KMS-11 (cell line): ENCODE measurements at regions not wholly inside any gene's neighbourhood (a gene's known extent, or its start where the extent isn't known, plus 50 kb on each side); places are given as distances from the start of the nearest gene placed in this dataset.

Experiments
- H2AFZ ChIP-seq: fragments of 200-600 bp; sonication (generic); 2 replicates; pipeline ENCODE4 v1.6.1; 2016; ENCODE audit warnings: antibody characterized with exemption, mixed run types, low read depth
- H3K27ac ChIP-seq: fragments of 200-600 bp; sonication (generic); 2 replicates; pipeline ENCODE4 v1.6.1; 2016; ENCODE audit warnings: mild to moderate bottlenecking, mixed run types
- H3K27me3 ChIP-seq: fragments of 200-600 bp; sonication (generic); 2 replicates; pipeline ENCODE4 v1.6.1; 2017; ENCODE audit warnings: mild to moderate bottlenecking, low read depth, mixed run types, moderate library complexity; ENCODE audit not compliant: insufficient read depth
- H3K36me3 ChIP-seq: fragments of 200-600 bp; sonication (generic); 2 replicates; pipeline ENCODE4 v1.6.1; 2017; ENCODE audit warnings: mild to moderate bottlenecking, mixed run types; ENCODE audit not compliant: insufficient read depth
- H3K4me1 ChIP-seq: fragments of 200-600 bp; sonication (generic); 2 replicates; pipeline ENCODE4 v1.6.1; 2016; ENCODE audit warnings: mild to moderate bottlenecking, low read depth, mixed run types; ENCODE audit not compliant: poor library complexity, severe bottlenecking
- H3K4me2 ChIP-seq: fragments of 200-600 bp; sonication (generic); 2 replicates; pipeline ENCODE4 v1.7.0; 2016; ENCODE audit warnings: mild to moderate bottlenecking, mixed run types
- H3K4me3 ChIP-seq: fragments of 200-600 bp; sonication (generic); IDR thresholded peaks from 2 replicates; pipeline ENCODE4 v1.6.1; 2017; ENCODE audit warnings: low read depth, low read length, mixed read lengths; ENCODE audit not compliant: insufficient read depth
- H3K79me2 ChIP-seq: fragments of 200-600 bp; sonication (generic); 2 replicates; pipeline ENCODE4 v1.6.1; 2016; ENCODE audit warnings: low read depth, mixed run types; ENCODE audit not compliant: insufficient read depth
- H3K9ac ChIP-seq: fragments of 200-600 bp; sonication (generic); 2 replicates; pipeline ENCODE4 v1.6.1; 2016; ENCODE audit warnings: mild to moderate bottlenecking, mixed run types
- H4K20me1 ChIP-seq: fragments of 200-600 bp; sonication (generic); 2 replicates; pipeline ENCODE4 v1.6.1; 2016; ENCODE audit warnings: mild to moderate bottlenecking, mixed run types; ENCODE audit not compliant: insufficient read depth
- TF ChIP-seq, protein P1 (sequence below): fragments of 200-600 bp; sonication (generic); conservative IDR thresholded peaks from 2 replicates; pipeline ENCODE4 v1.6.1; 2017; ENCODE audit warnings: low read depth, mild to moderate bottlenecking, antibody characterized with exemption, low read length, moderate library complexity, mixed read lengths

DNA sequence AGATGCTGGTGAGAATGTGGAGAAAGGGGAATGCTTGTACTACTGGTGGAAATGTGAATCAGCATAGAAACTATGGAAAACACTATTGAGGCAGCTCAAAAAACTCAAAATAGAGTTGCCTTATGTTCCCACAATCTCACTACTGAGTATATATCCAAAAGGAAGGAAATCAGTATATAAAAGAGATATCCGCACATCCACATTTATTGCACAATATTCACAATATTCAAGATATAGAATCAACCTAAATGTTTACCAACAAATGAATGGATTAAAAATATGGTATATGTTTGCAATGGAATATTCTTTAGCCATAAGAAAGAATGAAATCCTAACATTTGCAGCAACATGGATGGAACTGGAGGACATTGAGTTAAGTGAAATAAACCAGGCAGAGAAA lies 686.8 kb downstream of the OTOL1 start:
- H3K4me3 ChIP-seq: no peak overlapping the region
- H3K4me2 ChIP-seq: no peak overlapping the region
- H3K79me2 ChIP-seq: no peaks in the 10 kb centered on the region
- no peak overlapping the region for H2AFZ ChIP-seq
- no peaks in the 10 kb centered on the region for H4K20me1 ChIP-seq
- H3K27ac ChIP-seq: no peak overlapping the region
- TF ChIP-seq, protein P1, sequence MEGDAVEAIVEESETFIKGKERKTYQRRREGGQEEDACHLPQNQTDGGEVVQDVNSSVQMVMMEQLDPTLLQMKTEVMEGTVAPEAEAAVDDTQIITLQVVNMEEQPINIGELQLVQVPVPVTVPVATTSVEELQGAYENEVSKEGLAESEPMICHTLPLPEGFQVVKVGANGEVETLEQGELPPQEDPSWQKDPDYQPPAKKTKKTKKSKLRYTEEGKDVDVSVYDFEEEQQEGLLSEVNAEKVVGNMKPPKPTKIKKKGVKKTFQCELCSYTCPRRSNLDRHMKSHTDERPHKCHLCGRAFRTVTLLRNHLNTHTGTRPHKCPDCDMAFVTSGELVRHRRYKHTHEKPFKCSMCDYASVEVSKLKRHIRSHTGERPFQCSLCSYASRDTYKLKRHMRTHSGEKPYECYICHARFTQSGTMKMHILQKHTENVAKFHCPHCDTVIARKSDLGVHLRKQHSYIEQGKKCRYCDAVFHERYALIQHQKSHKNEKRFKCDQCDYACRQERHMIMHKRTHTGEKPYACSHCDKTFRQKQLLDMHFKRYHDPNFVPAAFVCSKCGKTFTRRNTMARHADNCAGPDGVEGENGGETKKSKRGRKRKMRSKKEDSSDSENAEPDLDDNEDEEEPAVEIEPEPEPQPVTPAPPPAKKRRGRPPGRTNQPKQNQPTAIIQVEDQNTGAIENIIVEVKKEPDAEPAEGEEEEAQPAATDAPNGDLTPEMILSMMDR: no peak
- H3K27me3 ChIP-seq: no peaks in the 10 kb centered on the region
- no peaks in the 10 kb centered on the region for H3K4me1 ChIP-seq
- H3K36me3 ChIP-seq: no peaks in the 10 kb centered on the region
- H3K9ac ChIP-seq: no peak overlapping the region

DNA sequence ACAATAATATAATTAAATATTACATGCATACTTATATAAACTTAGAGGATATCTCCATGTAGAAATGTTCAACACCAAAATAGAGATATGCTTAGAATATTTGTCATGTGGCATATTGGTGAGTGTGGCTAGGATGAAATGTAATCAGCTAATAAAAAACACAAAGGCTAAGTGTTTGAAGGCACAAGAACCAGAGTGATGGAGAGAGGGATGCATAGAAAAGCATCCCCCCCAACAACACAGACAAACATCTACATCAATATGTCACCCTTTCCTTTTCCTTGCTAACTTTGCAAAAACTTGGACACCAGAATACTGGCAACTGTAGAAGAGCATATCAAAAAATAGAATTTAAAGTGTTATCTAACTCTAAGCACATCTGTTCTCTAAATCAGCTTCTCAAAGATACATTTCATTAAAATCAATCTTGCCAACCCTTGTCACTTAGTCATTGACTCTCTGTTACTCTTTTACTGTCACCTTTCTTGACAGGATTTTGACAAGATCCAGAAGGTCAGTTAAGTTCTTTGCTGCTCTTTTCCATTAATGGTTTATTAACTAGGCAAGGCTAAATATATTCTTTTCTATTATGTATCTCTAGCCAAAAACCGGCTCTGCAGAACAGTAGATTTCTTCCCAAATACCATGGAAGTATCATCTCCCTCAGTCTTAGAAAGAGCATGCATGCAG lies 695.9 kb downstream of the OTOL1 start:
- Histone ChIP-seq H3K4me2 (no peak overlapping the region), H3K4me3 (no peak overlapping the region), H3K9ac (no peak overlapping the region), H3K27ac (no peak overlapping the region), H3K79me2 (no peaks in the 10 kb centered on the region), H3K4me1 (no peaks in the 10 kb centered on the region), H2AFZ (no peak overlapping the region), H3K36me3 (no peaks in the 10 kb centered on the region), H3K27me3 (no peaks in the 10 kb centered on the region), H4K20me1 (no peaks in the 10 kb centered on the region)
- TF ChIP-seq, protein P1: no peak

DNA sequence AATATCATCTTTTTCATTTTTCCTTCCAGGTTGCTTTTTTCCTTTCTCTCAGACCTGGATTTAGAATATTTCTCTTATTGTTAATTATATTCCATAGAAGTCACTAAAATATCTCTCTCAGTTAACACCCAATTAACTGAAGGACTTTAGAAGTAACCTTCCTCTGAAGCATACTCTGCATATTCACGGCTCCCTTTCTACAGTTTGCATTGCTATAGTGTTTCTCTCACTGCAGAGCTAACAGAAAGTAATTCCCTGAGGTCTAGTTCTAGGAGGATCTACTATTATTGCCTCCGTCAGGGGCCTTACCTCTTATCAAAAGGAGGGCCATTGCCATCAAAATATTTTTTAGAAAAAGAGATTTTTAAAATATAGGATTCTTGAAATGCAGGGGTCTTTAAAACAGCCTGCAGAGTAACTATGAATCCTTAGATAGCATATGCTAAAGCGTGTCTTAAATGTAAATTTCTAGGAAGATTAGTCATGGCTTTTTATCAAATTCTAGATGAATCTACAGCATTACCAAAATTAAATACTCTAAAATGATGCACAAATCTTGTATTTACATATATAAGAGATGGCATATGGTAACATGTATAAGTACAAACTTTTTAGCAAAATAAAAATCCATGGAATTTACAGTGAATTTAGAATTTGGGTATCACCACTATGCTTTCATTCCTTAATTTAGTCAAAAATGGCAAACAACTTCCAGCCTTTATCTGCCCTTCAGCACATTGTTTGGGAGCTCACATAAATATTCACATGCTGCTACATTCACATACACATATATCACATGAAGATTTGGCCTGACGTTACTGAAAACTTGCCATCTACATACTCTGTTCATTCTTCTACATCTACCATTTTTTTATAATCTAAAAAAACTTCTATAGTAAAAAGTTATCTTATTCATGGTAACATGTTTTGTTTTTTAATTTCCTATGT lies 696.8 kb downstream of the OTOL1 start:
- Histone ChIP-seq H3K79me2 (no peaks in the 10 kb centered on the region), H3K4me2 (no peak overlapping the region), H3K4me3 (no peak overlapping the region), H4K20me1 (no peaks in the 10 kb centered on the region), H3K27me3 (no peaks in the 10 kb centered on the region), H3K4me1 (no peaks in the 10 kb centered on the region), H2AFZ (no peak overlapping the region), H3K36me3 (no peaks in the 10 kb centered on the region), H3K27ac (no peak overlapping the region), H3K9ac (no peak overlapping the region)
- TF ChIP-seq, protein P1: no peak

DNA sequence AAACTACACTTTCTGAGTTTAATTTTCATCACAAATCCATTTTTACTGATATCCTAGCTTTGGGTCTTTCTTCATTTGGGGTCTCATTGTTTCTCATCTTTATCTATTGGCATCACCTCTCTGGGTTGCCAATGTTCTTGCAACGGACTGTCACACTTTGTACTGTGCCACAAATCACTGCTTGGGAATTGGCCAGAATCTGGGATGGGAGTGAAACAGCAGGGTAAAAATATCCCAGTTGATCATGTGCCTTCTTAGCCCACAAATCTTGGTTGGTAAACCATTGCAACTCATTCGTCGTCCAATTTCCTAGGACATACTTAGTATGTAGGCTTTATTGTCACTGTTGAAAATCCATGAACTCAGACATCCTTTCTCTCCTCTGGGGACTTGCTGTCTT lies 698.5 kb downstream of the OTOL1 start:
- H3K4me2 ChIP-seq: no peak overlapping the region
- H3K4me3 ChIP-seq: no peak overlapping the region
- no peaks in the 10 kb centered on the region for H3K4me1 ChIP-seq
- no peak overlapping the region for H3K9ac ChIP-seq
- no peaks in the 10 kb centered on the region for H3K36me3 ChIP-seq
- TF ChIP-seq, protein P1: no peak
- no peaks in the 10 kb centered on the region for H4K20me1 ChIP-seq
- no peak overlapping the region for H3K27ac ChIP-seq
- no peak overlapping the region for H2AFZ ChIP-seq
- no peaks in the 10 kb centered on the region for H3K79me2 ChIP-seq
- no peaks in the 10 kb centered on the region for H3K27me3 ChIP-seq
